H9 (cell line): ENCODE measurements at regions not wholly inside any gene's neighbourhood (a gene's known extent, or its start where the extent isn't known, plus 50 kb on each side); places are given as distances from the start of the nearest gene placed in this dataset.

Experiments used
- DNase-seq: peaks from one replicate; pipeline ENCODE4 v3.0.0-alpha.2; 2017
- H2AFZ ChIP-seq: one replicate; pipeline ENCODE4 v1.6.1; 2013; ENCODE audit warnings: mild to moderate bottlenecking, low read length, control low read depth, moderate library complexity
- H2AK5ac ChIP-seq: 2 replicates; pipeline ENCODE4 v1.6.1; 2013; ENCODE audit warnings: low read length, control low read depth, mixed read lengths; ENCODE audit not compliant: insufficient read length
- H2BK120ac ChIP-seq: one replicate; pipeline ENCODE4 v1.6.1; 2013; ENCODE audit warnings: low read depth, mild to moderate bottlenecking, low read length, control low read depth, inconsistent platforms; ENCODE audit not compliant: poor library complexity, severe bottlenecking
- H2BK12ac ChIP-seq: 2 replicates; pipeline ENCODE4 v1.6.1; 2013; ENCODE audit warnings: low read length, control low read depth, mixed read lengths, low read depth; ENCODE audit not compliant: insufficient read length
- H2BK15ac ChIP-seq: 2 replicates; pipeline ENCODE4 v1.6.1; 2013; ENCODE audit warnings: low read depth, low read length, control low read depth
- H2BK20ac ChIP-seq: one replicate; pipeline ENCODE4 v1.6.1; 2013; ENCODE audit warnings: low read depth, mild to moderate bottlenecking, low read length, control low read depth, inconsistent platforms; ENCODE audit not compliant: poor library complexity, severe bottlenecking
- H2BK5ac ChIP-seq: 2 replicates; pipeline ENCODE4 v1.6.1; 2013; ENCODE audit warnings: low read length, control low read depth, mixed read lengths; ENCODE audit not compliant: insufficient read length
- H3K14ac ChIP-seq: 2 replicates; pipeline ENCODE4 v1.6.1; 2013; ENCODE audit warnings: low read length, control low read depth; ENCODE audit not compliant: insufficient read depth
- H3K18ac ChIP-seq: 2 replicates; pipeline ENCODE4 v1.6.1; 2013; ENCODE audit warnings: low read depth, mild to moderate bottlenecking, mixed read lengths, low read length, control low read depth; ENCODE audit not compliant: insufficient read length
- H3K23ac ChIP-seq: 2 replicates; pipeline ENCODE4 v1.6.1; 2013; ENCODE audit warnings: low read length, control low read depth, mixed read lengths, low read depth; ENCODE audit not compliant: insufficient read length
- H3K23me2 ChIP-seq: 2 replicates; pipeline ENCODE4 v1.6.1; 2013; ENCODE audit warnings: low read depth, mild to moderate bottlenecking, mixed read lengths, low read length, control low read depth; ENCODE audit not compliant: insufficient read length, poor library complexity, severe bottlenecking
- H3K27ac ChIP-seq: 2 replicates; pipeline ENCODE4 v1.5.1; 2013; ENCODE audit warnings: low read length, control low read depth, mixed read lengths, low read depth; ENCODE audit not compliant: insufficient read length
- H3K27me3 ChIP-seq: 2 replicates; pipeline ENCODE4 v1.6.1; 2013; ENCODE audit warnings: low read length, control low read depth, inconsistent platforms; ENCODE audit not compliant: insufficient read depth
- H3K4ac ChIP-seq: 2 replicates; pipeline ENCODE4 v1.6.1; 2013; ENCODE audit warnings: low read depth, mild to moderate bottlenecking, control low read depth, inconsistent platforms, low read length, moderate library complexity
- H3K4me1 ChIP-seq: 2 replicates; pipeline ENCODE4 v1.6.1; 2013; ENCODE audit warnings: low read length, control low read depth, inconsistent platforms; ENCODE audit not compliant: insufficient read depth
- H3K4me2 ChIP-seq: 2 replicates; pipeline ENCODE4 v1.6.1; 2013; ENCODE audit warnings: low read length, control low read depth, mixed read lengths; ENCODE audit not compliant: insufficient read length, insufficient read depth
- H3K56ac ChIP-seq: 2 replicates; pipeline ENCODE4 v1.6.1; 2013; ENCODE audit warnings: low read depth, mild to moderate bottlenecking, mixed read lengths, low read length, control low read depth; ENCODE audit not compliant: insufficient read length
- H3K79me1 ChIP-seq: 2 replicates; pipeline ENCODE4 v1.6.1; 2013; ENCODE audit warnings: low read depth, mild to moderate bottlenecking, moderate library complexity, low read length, control low read depth, inconsistent platforms; ENCODE audit not compliant: insufficient read depth, poor library complexity, severe bottlenecking
- H3K79me2 ChIP-seq: 2 replicates; pipeline ENCODE4 v1.6.1; 2013; ENCODE audit warnings: low read length, control low read depth, inconsistent platforms; ENCODE audit not compliant: insufficient read depth
- H3K9ac ChIP-seq: 2 replicates; pipeline ENCODE4 v1.6.1; 2013; ENCODE audit warnings: low read length, control low read depth, mixed read lengths; ENCODE audit not compliant: insufficient read length; ENCODE audit errors: extremely low read depth
- H3K9me3 ChIP-seq: one replicate; pipeline ENCODE4 v1.6.1; 2013; ENCODE audit warnings: low read depth, low read length, inconsistent platforms; ENCODE audit not compliant: control insufficient read depth
- H3T11ph ChIP-seq: one replicate; pipeline ENCODE4 v1.6.1; 2013; ENCODE audit warnings: mild to moderate bottlenecking, low read length, control low read depth, inconsistent platforms
- H4K20me1 ChIP-seq: one replicate; pipeline ENCODE4 v1.6.1; 2013; ENCODE audit not compliant: control insufficient read depth, insufficient read length, insufficient read depth
- H4K5ac ChIP-seq: 2 replicates; pipeline ENCODE4 v1.6.1; 2013; ENCODE audit warnings: low read depth, mild to moderate bottlenecking, mixed read lengths, low read length, control low read depth; ENCODE audit not compliant: insufficient read length
- H4K8ac ChIP-seq: replicated peaks from 2 replicates; pipeline ENCODE4 v1.6.1; 2013; ENCODE audit warnings: low read length, control low read depth, mixed read lengths, low read depth; ENCODE audit not compliant: insufficient read length
- H4K91ac ChIP-seq: 2 replicates; pipeline ENCODE4 v1.6.1; 2013; ENCODE audit warnings: low read depth, mild to moderate bottlenecking, moderate library complexity, mixed read lengths, low read length, control low read depth; ENCODE audit not compliant: insufficient read length
- H3K27ac Mint-ChIP-seq, 3 experiments: 2 replicates in 2 of 3; 3 replicates in 1 of 3; pipeline ENCODE4 v1.8.0; 2020 to 2021; ENCODE audit warnings: mixed read lengths in 3 of 3, mild to moderate bottlenecking in 1 of 3, moderate library complexity in 1 of 3
- H3K27me3 Mint-ChIP-seq: 2 replicates; pipeline ENCODE4 v1.8.0; 2021; ENCODE audit warnings: low read depth, mild to moderate bottlenecking, moderate library complexity, mixed read lengths
- H3K36me3 Mint-ChIP-seq, 3 experiments: 2 replicates in 2 of 3; 3 replicates in 1 of 3; pipeline ENCODE4 v1.8.0; 2020 to 2021; ENCODE audit warnings: low read depth in 3 of 3, mixed read lengths in 3 of 3; ENCODE audit not compliant: insufficient read depth in 1 of 3
- H3K4me1 Mint-ChIP-seq, 2 experiments: 2 replicates each; pipeline ENCODE4 v1.8.0; 2020; ENCODE audit warnings: mixed read lengths in 2 of 2
- H3K4me3 Mint-ChIP-seq, 2 experiments: 2 replicates in 1 of 2; 3 replicates in 1 of 2; pipeline ENCODE4 v1.8.0; 2020 to 2021; ENCODE audit warnings: mild to moderate bottlenecking in 2 of 2, mixed read lengths in 2 of 2, moderate library complexity in 1 of 2
- H3K9me3 Mint-ChIP-seq, 2 experiments: 2 replicates in 1 of 2; 3 replicates in 1 of 2; pipeline ENCODE4 v1.8.0; 2020; ENCODE audit warnings: mild to moderate bottlenecking in 2 of 2, mixed read lengths in 2 of 2, moderate library complexity in 1 of 2
- WGBS: extraction: QIAGEN DNeasy Blood & Tissue Kit; methylation state at CpG from one replicate; pipeline ENCODE4 v1.1.7; 2013; ENCODE audit warnings: missing lambda C conversion rate, low lambda C conversion rate, mixed read lengths; ENCODE audit not compliant: insufficient read length; ENCODE audit errors: extremely low coverage; 5-methylcytosine and 5-hydroxymethylcytosine counted together
- TF ChIP-seq, protein P1 (sequence below): fragments of 200-600 bp; sonication (generic); conservative IDR thresholded peaks from 3 replicates; pipeline ENCODE4 v1.8.0; 2021; ENCODE audit warnings: antibody characterized with exemption, mild to moderate bottlenecking

GRCh38 chr9:111096051-111096450 is 57.8 kb upstream of the LPAR1 start:
- no peak overlapping the region for H3K23ac ChIP-seq
- no peaks in the 10 kb centered on the region for H3K79me1 ChIP-seq
- no peak for DNase-seq
- H3T11ph ChIP-seq: no peak overlapping the region
- no peak overlapping the region for H3K27ac ChIP-seq
- H2BK5ac ChIP-seq: no peak overlapping the region
- H4K8ac ChIP-seq: no peak overlapping the region
- no peak overlapping the region for H2AFZ ChIP-seq
- H3K4me1 ChIP-seq: peaks cover 15% of the 10 kb centered on the region; the same call in 1 of the 2 replicates
- H3K9ac ChIP-seq: no peak overlapping the region
- peak overlapping the region in 1 of 3 experiments; percentile 66; a peak in 1 of 7 replicates for H3K27ac Mint-ChIP-seq
- H3K36me3 Mint-ChIP-seq: peaks cover 0 to 4% (median 0%) of the 10 kb centered on the region in 3 experiments; a peak in 1 of 7 replicates
- no peak overlapping the region for H4K5ac ChIP-seq
- H3K56ac ChIP-seq: no peak overlapping the region
- no peak overlapping the region for H2BK15ac ChIP-seq
- no peaks in the 10 kb centered on the region for H3K27me3 ChIP-seq
- no peaks in the 10 kb centered on the region for H3K79me2 ChIP-seq
- H2AK5ac ChIP-seq: no peak overlapping the region
- no peak overlapping the region for H2BK12ac ChIP-seq
- TF ChIP-seq, protein P1, sequence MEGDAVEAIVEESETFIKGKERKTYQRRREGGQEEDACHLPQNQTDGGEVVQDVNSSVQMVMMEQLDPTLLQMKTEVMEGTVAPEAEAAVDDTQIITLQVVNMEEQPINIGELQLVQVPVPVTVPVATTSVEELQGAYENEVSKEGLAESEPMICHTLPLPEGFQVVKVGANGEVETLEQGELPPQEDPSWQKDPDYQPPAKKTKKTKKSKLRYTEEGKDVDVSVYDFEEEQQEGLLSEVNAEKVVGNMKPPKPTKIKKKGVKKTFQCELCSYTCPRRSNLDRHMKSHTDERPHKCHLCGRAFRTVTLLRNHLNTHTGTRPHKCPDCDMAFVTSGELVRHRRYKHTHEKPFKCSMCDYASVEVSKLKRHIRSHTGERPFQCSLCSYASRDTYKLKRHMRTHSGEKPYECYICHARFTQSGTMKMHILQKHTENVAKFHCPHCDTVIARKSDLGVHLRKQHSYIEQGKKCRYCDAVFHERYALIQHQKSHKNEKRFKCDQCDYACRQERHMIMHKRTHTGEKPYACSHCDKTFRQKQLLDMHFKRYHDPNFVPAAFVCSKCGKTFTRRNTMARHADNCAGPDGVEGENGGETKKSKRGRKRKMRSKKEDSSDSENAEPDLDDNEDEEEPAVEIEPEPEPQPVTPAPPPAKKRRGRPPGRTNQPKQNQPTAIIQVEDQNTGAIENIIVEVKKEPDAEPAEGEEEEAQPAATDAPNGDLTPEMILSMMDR: no peak
- H3K4me2 ChIP-seq: no peak overlapping the region
- peaks cover 0 to 2% of the 10 kb centered on the region in 2 experiments; a peak in 2 of 5 replicates for H3K9me3 Mint-ChIP-seq
- H3K18ac ChIP-seq: no peak overlapping the region
- peaks cover 61 to 65% of the 10 kb centered on the region in 2 experiments for H3K4me1 Mint-ChIP-seq
- H3K14ac ChIP-seq: no peak overlapping the region
- H3K9me3 ChIP-seq: no peaks in the 10 kb centered on the region
- no peaks in the 10 kb centered on the region; the same call in 1 of the 2 replicates for H3K27me3 Mint-ChIP-seq
- WGBS: no CpG with 5 or more reads among the region's 3 CpGs
- H4K91ac ChIP-seq: no peak overlapping the region
- no peaks in the 10 kb centered on the region for H3K23me2 ChIP-seq
- no peak overlapping the region for H3K4me3 Mint-ChIP-seq
- H2BK20ac ChIP-seq: no peak overlapping the region
- H4K20me1 ChIP-seq: no peaks in the 10 kb centered on the region
- H2BK120ac ChIP-seq: no peak overlapping the region
- H3K4ac ChIP-seq: no peak overlapping the region
